NCI-H2227 (cell line): ENCODE measurements at regions not wholly inside any gene's neighbourhood (a gene's known extent, or its start where the extent isn't known, plus 50 kb on each side); places are given as distances from the start of the nearest gene placed in this dataset.
"Not testable (repeated sequence)": the region's sequence is repeated elsewhere in the genome, so short reads cannot be mapped to it uniquely, and the experiment has no call there.

Experiments
- DNase-seq: peaks from one replicate; lab custom pipeline; 2025; ENCODE audit not compliant: unreplicated experiment; lab: John Stamatoyannopoulos, UW

- no peak for DNase-seq
These were observed 385.0 kb upstream of the SLC35B3 start for GRCh38 chr6:8820313-8820712.

DNA sequence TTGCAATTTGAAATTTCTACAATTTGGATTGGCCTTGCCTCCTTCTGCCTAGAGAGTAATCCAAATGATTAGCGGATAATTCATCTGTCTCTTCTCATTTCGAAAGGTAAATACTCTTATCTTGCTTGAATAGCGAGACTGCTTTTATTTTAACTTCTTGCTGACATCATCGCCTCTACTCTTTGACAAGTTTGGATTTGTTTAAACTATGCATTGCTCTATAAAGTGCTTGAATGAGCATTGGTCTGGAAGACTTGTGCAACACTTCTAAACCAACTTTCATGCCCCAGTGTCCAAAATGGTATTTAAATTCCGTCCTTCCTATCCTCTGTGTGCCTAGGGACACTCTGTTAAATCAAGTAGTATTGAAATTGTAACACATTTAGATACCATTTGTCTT is 384.1 kb upstream of the SLC35B3 start:
- DNase-seq = no peak

DNA sequence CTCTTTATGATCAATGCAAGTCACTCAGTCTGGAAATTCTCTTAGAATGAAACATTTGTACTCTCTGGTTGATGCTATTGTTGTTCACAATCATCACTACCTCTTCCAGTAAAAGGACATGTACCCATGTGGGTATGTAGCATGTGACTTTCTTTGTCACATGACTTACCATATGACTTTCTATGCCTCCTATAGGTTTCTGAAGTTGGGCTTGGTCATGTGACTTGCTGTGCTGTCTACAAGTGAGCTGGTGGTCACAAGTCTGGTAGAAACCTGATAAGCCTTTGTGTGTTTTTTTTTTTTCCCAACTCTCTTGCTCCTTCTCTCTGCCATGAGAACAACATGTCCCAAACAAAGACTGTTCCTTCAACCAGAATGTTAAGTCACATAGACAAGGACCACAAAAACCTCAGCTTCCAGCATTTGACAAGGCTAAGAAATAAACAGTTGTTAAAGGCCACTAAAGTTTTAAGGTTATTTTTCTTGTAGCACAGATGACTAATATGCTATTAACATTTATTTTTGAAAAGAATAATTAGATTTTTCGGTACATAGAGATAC is 379.2 kb upstream of the SLC35B3 start:
- DNase-seq = no peak

GRCh38 chr6:8810325-8810724 is 375.0 kb upstream of the SLC35B3 start:
- DNase-seq = no peak

DNA sequence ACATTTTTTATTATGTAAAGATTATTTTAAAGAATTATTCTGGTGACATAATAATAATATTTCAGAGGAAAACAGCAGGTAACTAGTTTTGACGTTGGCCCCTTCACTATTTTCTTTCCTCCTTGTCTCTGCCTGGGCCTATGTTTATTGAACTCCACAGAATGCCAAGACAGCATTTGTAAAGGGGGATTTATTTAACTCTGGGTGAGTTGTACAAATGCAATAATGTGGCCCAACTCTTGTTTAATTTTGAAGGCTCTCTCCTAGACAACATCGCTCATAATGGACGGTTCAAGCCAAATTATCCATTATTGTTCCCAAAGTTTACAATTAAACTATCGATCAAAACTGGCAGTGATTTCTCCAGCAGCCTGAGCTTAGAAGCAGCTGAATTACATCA is 374.3 kb upstream of the SLC35B3 start:
- DNase-seq = peak; percentile 43

- DNase-seq = peak; percentile 51
These were observed 367.9 kb upstream of the SLC35B3 start for GRCh38 chr6:8803181-8803760.

- not testable (repeated sequence) for DNase-seq
These were observed 367.1 kb upstream of the SLC35B3 start for GRCh38 chr6:8802397-8802796.

DNA sequence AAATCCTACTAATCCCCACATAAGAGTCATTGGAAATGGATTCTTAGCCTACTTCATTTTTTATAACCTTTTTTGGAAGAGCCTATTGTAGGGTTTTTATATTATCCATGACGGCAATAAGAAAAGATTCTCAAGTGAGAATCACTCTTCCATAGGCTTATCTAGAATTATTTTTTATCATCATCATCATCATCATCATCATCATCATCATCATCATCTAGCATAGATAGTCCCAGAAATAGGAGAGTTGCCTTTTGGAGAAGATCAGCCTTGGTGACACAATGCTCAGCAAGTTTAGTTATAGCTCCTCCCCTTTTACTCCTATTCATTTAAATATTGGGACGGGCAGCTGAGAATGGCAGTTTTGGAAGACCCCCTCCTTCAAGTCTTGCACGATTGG is 359.1 kb upstream of the SLC35B3 start:
- DNase-seq = no peak

- no peak for DNase-seq
These were observed 354.5 kb upstream of the SLC35B3 start for GRCh38 chr6:8789878-8790277.

DNA sequence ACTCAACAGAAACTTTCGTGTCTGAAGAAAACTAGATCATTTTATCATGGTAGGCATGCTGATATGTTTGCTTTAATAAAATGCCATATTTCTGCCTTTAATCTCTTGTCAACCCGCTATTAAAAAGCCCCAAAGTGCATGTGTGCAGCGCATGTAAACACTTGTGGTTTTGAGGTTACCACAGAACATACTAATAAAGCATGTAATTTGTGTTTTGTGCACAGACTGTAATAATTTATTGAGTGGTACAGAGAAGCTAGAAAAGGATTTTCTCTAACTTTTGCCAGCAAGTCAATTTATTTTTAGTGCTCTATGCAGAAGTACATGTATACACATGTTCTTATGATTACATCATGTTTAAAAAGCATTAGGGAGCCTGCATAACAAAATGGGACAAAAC is 349.9 kb upstream of the SLC35B3 start:
- DNase-seq = no peak

GRCh38 chr6:8783191-8783590 is 347.8 kb upstream of the SLC35B3 start:
- DNase-seq = no peak

DNA sequence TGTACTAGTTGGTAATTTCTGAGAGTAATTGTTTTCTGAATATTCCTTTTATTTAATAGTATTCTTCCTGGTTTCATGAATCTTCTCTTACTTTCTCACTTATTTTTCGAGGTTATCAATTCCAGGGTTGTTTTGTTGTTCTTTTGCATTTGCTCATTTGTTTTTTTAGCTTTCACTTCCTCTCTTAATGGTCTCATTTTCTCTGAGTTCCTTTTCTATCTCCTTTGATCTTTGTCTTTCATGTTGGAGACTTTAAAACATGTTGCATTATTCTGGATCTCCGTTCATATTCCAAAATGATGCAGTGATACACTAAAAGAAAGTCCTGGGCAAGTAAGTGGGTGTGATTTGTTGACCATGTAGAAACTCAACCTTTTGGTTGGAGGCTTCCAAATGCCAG is 345.3 kb upstream of the SLC35B3 start:
- no peak for DNase-seq

- DNase-seq = no peak
These were observed 329.4 kb upstream of the SLC35B3 start for GRCh38 chr6:8764733-8765132.

DNA sequence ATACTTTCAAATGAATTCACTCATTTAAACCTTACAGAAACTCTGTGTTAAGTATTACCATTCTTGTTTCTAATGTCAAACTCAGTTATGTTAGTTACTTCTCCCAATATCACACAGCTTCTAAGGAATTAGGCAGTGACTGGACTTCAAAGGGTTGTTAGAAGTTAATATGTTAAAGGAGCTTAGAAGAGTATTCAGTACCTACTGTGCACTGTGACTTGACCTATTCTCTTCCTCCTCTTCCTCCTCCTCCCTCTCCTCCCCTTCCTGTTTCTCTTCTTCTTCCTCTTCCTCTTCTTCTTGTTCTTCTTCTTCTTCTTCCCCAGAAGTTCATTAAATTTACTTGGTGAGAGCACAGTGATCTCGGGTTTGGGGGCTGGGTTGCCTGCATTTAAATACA is 325.6 kb upstream of the SLC35B3 start:
- DNase-seq = no peak

- DNase-seq = no peak
These were observed 323.1 kb upstream of the SLC35B3 start for GRCh38 chr6:8758412-8758811.

- no peak for DNase-seq
These were observed 315.3 kb upstream of the SLC35B3 start for GRCh38 chr6:8750627-8751026.

DNA sequence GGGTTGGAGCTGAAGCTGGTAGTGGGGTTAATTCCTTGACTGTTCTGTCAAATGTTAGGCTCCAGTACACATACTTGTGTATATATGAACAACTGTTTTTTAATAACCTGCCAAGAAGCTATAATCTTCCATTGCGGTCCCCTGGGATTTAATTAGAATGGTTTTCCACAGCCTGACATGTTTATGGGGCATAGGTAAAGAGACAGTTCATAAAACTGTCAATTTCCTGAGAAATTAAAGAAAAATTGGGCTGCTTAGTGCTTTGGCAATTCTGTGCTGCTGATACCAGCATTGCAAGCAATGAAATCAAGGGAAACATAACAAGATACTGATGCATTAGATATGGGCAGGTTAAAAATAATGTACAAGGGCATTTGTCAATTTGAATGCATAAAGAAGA is 314.1 kb upstream of the SLC35B3 start:
- DNase-seq = peak; percentile 67

DNA sequence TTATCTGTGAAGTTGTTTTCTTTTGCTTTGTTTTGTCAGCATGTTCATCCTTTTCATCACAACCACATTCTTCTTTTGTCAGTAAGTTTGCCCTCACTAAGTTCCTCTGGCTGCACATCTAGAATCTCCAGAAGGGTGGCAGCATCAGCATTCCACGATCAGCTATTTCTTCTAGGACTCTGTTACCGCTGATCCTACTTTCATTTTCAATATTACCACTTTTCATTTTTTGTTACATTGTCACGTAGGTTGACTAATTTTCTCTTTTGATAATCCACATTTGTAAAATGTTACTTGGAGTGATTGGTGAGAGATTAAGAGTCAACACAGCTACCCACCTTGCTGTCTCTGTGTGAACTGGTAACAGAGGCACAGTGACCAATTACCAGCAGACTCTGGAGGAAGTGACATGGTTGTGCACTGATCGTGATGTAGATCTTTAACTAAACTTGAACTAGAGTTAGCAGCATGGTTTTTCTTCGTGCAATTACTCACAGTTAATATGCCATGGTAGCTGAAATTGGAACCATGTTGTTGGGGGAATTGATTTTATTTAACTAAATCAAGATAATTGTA is 307.9 kb upstream of the SLC35B3 start:
- DNase-seq = no peak

- DNase-seq = no peak
These were observed 304.1 kb upstream of the SLC35B3 start for GRCh38 chr6:8739454-8739853.

DNA sequence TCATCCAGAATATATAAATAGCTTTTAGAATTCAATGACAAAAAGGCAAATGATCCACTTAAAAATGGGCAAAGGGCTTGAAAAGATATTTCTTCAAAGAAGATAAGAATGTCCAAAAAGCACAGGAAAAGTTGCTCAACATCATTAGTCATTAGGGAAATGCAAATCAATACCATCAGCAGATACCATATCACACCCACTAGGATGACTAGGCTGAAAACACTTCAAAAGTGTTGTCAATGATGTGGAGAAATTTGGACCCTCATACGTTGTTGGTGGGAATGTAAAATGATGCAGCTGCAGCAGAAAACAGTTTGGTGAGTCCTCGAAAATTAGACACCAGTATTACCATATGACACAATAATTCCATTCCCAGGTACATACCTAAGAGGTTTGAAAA is 303.6 kb upstream of the SLC35B3 start:
- no peak for DNase-seq

- DNase-seq = peak; percentile 8
These were observed 301.0 kb upstream of the SLC35B3 start for GRCh38 chr6:8736156-8736895.

DNA sequence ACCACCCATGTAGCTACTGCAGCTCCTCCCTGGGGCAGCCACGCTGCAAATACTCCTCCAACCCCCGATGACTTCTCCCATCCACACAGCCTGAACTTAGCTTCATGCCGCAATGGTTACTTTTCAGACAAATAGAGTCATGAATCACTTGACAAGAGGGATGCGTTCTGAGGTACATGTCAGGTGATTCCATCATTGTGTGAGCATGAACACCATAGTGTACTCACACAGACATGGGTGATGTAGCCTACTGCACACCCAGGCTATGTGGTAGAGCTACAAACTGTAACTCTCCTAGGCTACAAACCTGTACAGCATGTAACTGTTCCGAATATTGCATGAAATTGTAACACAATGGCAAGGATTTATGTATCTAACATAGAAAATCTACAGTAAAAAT is 298.5 kb upstream of the SLC35B3 start:
- DNase-seq = no peak
